ENCODE measurements at regions not wholly inside any gene's neighbourhood (a gene's known extent, or its start where the extent isn't known, plus 50 kb on each side); places are given as distances from the start of the nearest gene placed in this dataset.

GRCh38 chr9:107644733-107645463 is 155.3 kb upstream of the KLF4 start:
- TF ChIP-seq, protein P1, sequence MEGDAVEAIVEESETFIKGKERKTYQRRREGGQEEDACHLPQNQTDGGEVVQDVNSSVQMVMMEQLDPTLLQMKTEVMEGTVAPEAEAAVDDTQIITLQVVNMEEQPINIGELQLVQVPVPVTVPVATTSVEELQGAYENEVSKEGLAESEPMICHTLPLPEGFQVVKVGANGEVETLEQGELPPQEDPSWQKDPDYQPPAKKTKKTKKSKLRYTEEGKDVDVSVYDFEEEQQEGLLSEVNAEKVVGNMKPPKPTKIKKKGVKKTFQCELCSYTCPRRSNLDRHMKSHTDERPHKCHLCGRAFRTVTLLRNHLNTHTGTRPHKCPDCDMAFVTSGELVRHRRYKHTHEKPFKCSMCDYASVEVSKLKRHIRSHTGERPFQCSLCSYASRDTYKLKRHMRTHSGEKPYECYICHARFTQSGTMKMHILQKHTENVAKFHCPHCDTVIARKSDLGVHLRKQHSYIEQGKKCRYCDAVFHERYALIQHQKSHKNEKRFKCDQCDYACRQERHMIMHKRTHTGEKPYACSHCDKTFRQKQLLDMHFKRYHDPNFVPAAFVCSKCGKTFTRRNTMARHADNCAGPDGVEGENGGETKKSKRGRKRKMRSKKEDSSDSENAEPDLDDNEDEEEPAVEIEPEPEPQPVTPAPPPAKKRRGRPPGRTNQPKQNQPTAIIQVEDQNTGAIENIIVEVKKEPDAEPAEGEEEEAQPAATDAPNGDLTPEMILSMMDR (IDR thresholded peaks at IDR 0.05; ENCODE audit: extremely low read depth in 1 of 2, insufficient read depth in 1 of 2, low read depth in 1 of 2, low read length in 2 of 2): no peak
- TF ChIP-seq EZH2 (IDR thresholded peaks at IDR 0.05; ENCODE audit: borderline replicate concordance, low read depth, low read length, severe bottlenecking): no peak
- peak; percentile 73 for TF ChIP-seq MAX (IDR thresholded peaks at IDR 0.05; ENCODE audit: insufficient read depth, insufficient read length)
- no peak for TF ChIP-seq POLR2AphosphoS5 (IDR thresholded peaks at IDR 0.05; ENCODE audit: insufficient read depth, low read depth, low read length)
- no peak for TF ChIP-seq POLR2A (IDR thresholded peaks at IDR 0.05; ENCODE audit: low read depth, low read length)

All from endothelial cell of umbilical vein (primary cell).